ENCODE measurements at regions not wholly inside any gene's neighbourhood (a gene's known extent, or its start where the extent isn't known, plus 50 kb on each side); places are given as distances from the start of the nearest gene placed in this dataset.

GRCh38 chr2:212669761-212670160 is 131.2 kb upstream of the ERBB4 start:
- ATAC-seq (no peak), DNase-seq (no peak)
- intact Hi-C loops (cut with micrococcal nuclease), result no loop called here

DNA sequence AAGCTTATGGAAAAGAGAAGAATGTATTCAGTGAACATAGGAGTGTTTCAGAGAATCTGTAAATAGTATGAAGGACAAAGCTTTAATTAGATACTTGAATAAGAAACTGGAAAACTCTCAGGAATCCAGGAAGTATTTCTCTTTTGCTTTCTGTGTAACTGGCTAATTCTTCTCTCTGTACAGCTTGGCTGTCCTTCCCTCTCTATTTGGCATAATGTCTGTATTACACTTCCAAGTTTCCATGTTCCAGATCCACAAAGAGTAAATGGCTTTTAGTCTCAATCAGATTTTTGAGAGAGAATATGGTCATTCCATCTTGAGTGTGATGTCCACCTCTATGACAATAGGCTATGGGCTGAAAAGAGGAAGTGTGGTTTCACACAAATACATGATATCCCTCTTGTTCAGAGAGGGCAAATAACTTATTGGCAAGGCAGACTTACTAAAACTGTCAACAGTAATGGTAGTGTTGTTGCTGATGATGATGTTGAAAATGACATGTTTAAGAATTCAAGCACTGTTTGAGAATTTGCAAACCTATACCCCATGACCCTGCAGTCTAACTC is 129.2 kb upstream of the ERBB4 start:
- ATAC-seq (no peak), DNase-seq (no peak)
- intact Hi-C loops (cut with micrococcal nuclease), result no loop called here

- ATAC-seq, result no peak
- intact Hi-C loops (cut with micrococcal nuclease), result no loop called here
- no peak for DNase-seq
These were observed 127.3 kb upstream of the ERBB4 start for GRCh38 chr2:212665948-212666347.

DNA sequence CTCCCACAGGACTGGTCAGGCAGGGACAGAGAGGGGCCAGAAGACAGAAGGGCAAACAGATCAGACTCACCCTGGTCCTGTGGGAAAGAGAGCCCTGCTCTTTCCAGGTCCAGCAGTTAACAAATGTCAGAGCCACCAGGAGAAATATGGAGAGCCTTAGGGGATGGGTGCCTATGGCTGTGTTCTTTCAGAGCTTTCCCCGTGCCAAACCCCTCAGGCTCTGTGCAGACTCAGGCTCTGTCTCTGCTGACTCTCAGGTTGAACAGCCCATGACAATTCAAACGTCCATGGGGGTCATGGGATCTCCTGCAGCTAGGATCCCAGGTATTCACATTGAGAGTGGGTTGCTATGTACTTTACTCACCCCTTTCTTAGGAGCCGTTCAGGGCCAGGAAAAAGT is 120.8 kb upstream of the ERBB4 start:
- DNase-seq, result no peak
- no peak for ATAC-seq
- intact Hi-C loops (cut with micrococcal nuclease), result no loop called here

- no peak for ATAC-seq
- DNase-seq, result no peak
- intact Hi-C loops (cut with micrococcal nuclease), result no loop called here
These were observed 111.0 kb upstream of the ERBB4 start for GRCh38 chr2:212649646-212650045.

- intact Hi-C loops (cut with micrococcal nuclease), result no loop called here
These were observed 108.2 kb upstream of the ERBB4 start for GRCh38 chr2:212646698-212647366.

DNA sequence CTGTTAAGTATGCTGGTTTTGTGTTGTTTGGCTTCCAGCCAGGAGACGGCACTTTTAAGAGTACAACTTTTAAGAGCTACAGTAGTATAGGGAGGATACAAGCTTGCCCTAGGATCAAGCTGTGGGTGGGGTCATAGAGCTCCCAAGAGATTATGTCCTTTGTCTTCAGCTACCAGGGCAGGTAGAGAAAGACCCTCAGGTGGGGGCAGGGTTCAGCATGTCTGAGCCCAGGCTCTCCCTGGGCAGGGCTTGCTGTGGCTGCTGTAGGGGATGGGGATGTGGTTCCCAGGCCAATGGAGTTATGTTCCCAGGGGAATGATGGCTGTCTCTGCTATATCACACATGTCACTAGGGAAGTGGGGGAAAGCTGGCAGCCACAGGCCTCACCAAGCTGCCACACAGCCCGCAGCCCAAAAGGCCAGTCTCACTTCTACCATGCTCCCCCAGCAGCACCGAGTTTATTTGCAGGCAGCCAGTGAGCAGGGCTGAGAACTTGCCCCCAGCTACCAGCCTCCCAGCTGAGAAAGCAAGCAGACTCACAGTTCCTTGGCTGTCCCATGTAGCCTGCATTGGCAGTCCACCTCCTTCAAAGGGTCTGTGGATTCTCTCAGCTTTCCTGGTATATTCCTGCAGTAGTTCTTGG is 105.7 kb upstream of the ERBB4 start:
- DNase-seq (no peak), ATAC-seq (no peak)
- intact Hi-C loops (cut with micrococcal nuclease), result no loop called here

More at GRCh38 chr2:212646698-212647366, 108.2 kb upstream of the ERBB4 start:
- no peak for ATAC-seq
- no peak for DNase-seq

DNA sequence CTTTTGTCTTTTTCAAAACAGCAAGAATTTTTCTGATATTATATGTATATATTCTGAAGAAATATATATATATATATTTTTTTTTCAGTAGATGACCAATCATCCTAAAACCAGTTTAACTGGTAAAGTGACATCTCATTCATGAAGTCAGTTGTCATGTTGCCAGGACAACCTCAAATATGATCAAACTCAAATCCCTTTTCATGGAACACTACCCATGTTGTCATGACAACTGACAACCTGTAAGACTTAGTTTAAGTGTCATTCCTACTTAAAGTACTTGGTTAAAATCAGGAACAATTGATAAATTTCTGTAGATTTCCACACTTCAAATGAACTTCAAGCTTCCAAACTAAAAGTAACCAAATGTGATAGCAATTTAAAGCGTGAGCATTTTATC is 101.8 kb upstream of the ERBB4 start:
- intact Hi-C loops (cut with micrococcal nuclease), result no loop called here
- no peak for DNase-seq

DNA sequence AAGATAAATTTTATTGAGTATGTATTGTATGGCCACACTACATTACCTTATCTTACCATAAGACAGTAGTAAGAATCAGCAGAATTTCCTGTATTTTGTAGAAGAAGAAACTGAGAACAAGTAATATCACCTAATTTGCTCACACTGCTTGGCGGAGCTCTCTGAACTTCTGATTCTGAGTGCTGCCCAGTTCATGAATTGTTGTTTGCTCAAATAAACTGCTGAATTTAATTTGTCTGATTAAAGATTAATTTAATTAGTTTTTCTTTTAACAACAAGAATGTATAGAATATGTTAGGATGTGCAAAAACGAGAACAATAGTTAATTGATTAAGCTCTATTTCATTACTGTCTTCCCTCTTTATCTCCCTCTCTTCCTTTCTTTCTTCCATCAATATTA is 100.1 kb upstream of the ERBB4 start:
- no peak for ATAC-seq
- intact Hi-C loops (cut with micrococcal nuclease), result no loop called here
- no peak for DNase-seq

More for the DNA sequence above, 101.8 kb upstream of the ERBB4 start:
- no peak for ATAC-seq

- intact Hi-C loops (cut with micrococcal nuclease), result no loop called here
- ATAC-seq (no peak), DNase-seq (no peak)
These were observed 90.0 kb upstream of the ERBB4 start for GRCh38 chr2:212628586-212628985.

GRCh38 chr2:212626371-212626918 is 87.8 kb upstream of the ERBB4 start:
- no peak for DNase-seq
- ATAC-seq, result no peak
- intact Hi-C loops (cut with micrococcal nuclease), result no loop called here

GRCh38 chr2:212619954-212620353 is 81.4 kb upstream of the ERBB4 start:
- DNase-seq, result no peak
- ATAC-seq, result no peak
- intact Hi-C loops (cut with micrococcal nuclease), result no loop called here

DNA sequence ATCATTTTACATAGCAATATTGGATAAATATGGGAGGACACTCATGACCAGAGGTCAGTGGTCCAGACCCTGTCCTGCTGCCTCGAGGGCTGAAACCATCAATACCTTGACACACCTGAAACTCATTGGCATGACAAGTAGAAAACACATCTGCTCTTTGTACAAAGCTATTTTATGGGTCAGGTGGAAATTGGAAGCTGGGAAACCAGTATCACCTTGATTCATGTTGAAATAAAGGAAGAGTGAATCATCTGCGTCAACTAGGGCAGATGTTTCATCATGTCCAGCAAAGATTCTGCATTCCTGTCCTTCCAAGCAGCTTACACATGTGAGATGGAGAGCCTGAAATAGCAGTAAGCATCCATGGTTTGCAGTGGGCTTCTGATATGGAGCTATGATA is 80.0 kb upstream of the ERBB4 start:
- no peak for ATAC-seq
- intact Hi-C loops (cut with micrococcal nuclease), result no loop called here
- no peak for DNase-seq

GRCh38 chr2:212610872-212611425 is 72.3 kb upstream of the ERBB4 start:
- intact Hi-C loops (cut with micrococcal nuclease), result no loop called here
- no peak for DNase-seq
- ATAC-seq, result no peak

DNA sequence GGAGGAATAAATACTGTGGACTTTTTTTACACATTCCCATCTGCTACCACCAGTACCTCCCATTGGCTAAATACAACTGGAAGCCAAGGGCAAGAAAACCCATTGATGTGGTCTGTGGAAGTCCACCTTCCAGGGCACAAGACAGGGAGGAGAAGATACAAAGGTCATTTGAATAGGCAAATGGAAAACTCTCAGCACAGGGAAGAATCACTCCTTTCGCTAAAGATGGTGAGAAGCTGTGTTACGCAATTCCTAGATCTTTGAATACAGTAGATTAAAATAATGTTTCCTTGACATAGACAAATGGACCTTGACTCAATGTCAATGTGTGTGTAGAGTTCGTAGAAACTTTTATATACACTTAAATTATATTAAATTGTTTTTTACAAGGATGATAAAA is 70.9 kb upstream of the ERBB4 start:
- DNase-seq (no peak), ATAC-seq (no peak)
- intact Hi-C loops (cut with micrococcal nuclease), result no loop called here

- intact Hi-C loops (cut with micrococcal nuclease), result no loop called here
- ATAC-seq (no peak), DNase-seq (no peak)
These were observed 68.5 kb upstream of the ERBB4 start for GRCh38 chr2:212607080-212607479.

GRCh38 chr2:212606232-212606631 is 67.6 kb upstream of the ERBB4 start:
- DNase-seq (no peak), ATAC-seq (no peak)
- intact Hi-C loops (cut with micrococcal nuclease), result no loop called here

DNA sequence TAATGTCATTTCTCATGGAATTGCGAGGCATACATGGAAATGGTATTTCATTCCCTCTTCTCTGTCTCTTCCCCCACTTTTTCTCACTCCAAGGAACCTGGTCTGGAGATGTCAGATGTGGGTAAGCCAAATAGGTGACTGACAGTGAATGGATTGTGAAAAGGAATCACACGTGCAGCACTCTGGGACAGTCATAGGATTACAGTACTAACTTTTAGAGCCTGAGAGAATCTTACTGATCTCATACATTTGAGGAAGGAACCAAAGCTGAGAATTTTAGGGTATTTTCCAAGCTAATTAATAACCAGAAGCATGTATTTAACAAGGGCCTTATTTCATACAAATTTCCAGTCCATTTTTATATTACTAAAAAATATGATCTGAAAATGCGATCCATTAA is 58.1 kb upstream of the ERBB4 start:
- intact Hi-C loops (cut with micrococcal nuclease), result no loop called here
- ATAC-seq (no peak), DNase-seq (no peak)

DNA sequence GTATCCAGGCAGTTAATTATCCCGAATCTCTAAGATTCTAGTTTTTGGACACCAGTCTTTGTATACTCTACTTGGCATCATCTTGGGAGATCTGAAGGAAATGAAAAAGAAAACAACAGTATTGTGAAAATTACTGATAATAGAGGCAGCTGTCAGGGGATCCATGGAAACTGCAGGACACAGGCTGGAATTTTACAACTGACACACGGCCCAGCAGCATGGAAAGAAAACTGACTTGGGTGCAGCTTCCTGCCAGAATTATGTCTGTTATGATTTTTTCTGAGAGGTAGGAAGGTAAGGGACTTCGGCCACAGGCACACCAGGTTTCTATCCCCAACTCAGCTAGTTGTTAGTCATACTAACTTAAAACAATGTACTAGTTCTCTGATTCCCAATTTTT is 57.7 kb upstream of the ERBB4 start:
- ATAC-seq, result no peak
- DNase-seq, result no peak
- intact Hi-C loops (cut with micrococcal nuclease), result no loop called here

GRCh38 chr2:212595036-212595654 is 56.5 kb upstream of the ERBB4 start:
- DNase-seq (no peak), ATAC-seq (no peak)
- intact Hi-C loops (cut with micrococcal nuclease), result no loop called here

Data from left ventricle myocardium superior (tissue), 1 donor.